GM21576 (cell line): ENCODE measurements at regions not wholly inside any gene's neighbourhood (a gene's known extent, or its start where the extent isn't known, plus 50 kb on each side); places are given as distances from the start of the nearest gene placed in this dataset.
"Not testable (repeated sequence)": the region's sequence is repeated elsewhere in the genome, so short reads cannot be mapped to it uniquely, and the experiment has no call there.

Source experiments
- ATAC-seq: cut with Tn5 transposase; IDR thresholded peaks from one replicate; pipeline ENCODE4 v1.9.1; 2021; ENCODE audit warnings: mild to moderate bottlenecking, moderate library complexity; ENCODE audit not compliant: unreplicated experiment

- ATAC-seq: not testable (repeated sequence)
Observed at GRCh38 chr5:167427641-167428040, 863.8 kb upstream of the WWC1 start.

- no peak for ATAC-seq
Observed at GRCh38 chr5:167440846-167441245, 850.6 kb upstream of the WWC1 start.

- ATAC-seq: no peak
Observed at GRCh38 chr5:167442922-167443321, 848.5 kb upstream of the WWC1 start.

- ATAC-seq: no peak
Observed at GRCh38 chr5:167447466-167448375, 843.7 kb upstream of the WWC1 start.

GRCh38 chr5:167448376-167448775 is 843.1 kb upstream of the WWC1 start:
- ATAC-seq: no peak

- ATAC-seq: no peak
Observed at GRCh38 chr5:167451076-167451475, 840.4 kb upstream of the WWC1 start.

- no peak for ATAC-seq
Observed at GRCh38 chr5:167452136-167452535, 839.3 kb upstream of the WWC1 start.

GRCh38 chr5:167453246-167454030 is 838.0 kb upstream of the WWC1 start:
- ATAC-seq: no peak

GRCh38 chr5:167458412-167458811 is 833.0 kb upstream of the WWC1 start:
- ATAC-seq: no peak

- ATAC-seq: no peak
Observed at GRCh38 chr5:167460449-167461020, 830.9 kb upstream of the WWC1 start.

GRCh38 chr5:167463939-167464338 is 827.5 kb upstream of the WWC1 start:
- ATAC-seq: no peak

GRCh38 chr5:167466992-167467391 is 824.5 kb upstream of the WWC1 start:
- no peak for ATAC-seq

GRCh38 chr5:167472566-167473108 is 818.8 kb upstream of the WWC1 start:
- ATAC-seq: no peak

- no peak for ATAC-seq
Observed at GRCh38 chr5:167478188-167478587, 813.3 kb upstream of the WWC1 start.

- ATAC-seq: no peak
Observed at GRCh38 chr5:167479779-167480178, 811.7 kb upstream of the WWC1 start.

GRCh38 chr5:167481345-167481744 is 810.1 kb upstream of the WWC1 start:
- no peak for ATAC-seq

- no peak for ATAC-seq
Observed at GRCh38 chr5:167482555-167482954, 808.9 kb upstream of the WWC1 start.

- ATAC-seq: no peak
Observed at GRCh38 chr5:167485061-167485774, 806.2 kb upstream of the WWC1 start.

- no peak for ATAC-seq
Observed at GRCh38 chr5:167488371-167488770, 803.1 kb upstream of the WWC1 start.

- no peak for ATAC-seq
Observed at GRCh38 chr5:167489202-167489601, 802.2 kb upstream of the WWC1 start.
